Activated T-cell treated with anti-CD3 and anti-CD28 coated beads for 24 hours (primary cell): ENCODE measurements at regions not wholly inside any gene's neighbourhood (a gene's known extent, or its start where the extent isn't known, plus 50 kb on each side); places are given as distances from the start of the nearest gene placed in this dataset.

Experiments used
- DNase-seq: peaks from one replicate; pipeline ENCODE4 v3.0.0-alpha.2; 2020; ENCODE audit warnings: low read depth

- DNase-seq, result no peak
Observed at GRCh38 chr2:18829976-18830375, 240.6 kb upstream of the NT5C1B start.

GRCh38 chr2:18829251-18829902 lies 240.0 kb upstream of the NT5C1B start:
- DNase-seq, result no peak

GRCh38 chr2:18828296-18828695 lies 238.9 kb upstream of the NT5C1B start:
- no peak for DNase-seq

- no peak for DNase-seq
Observed at GRCh38 chr2:18825838-18826237, 236.5 kb upstream of the NT5C1B start.

- DNase-seq, result no peak
Observed at GRCh38 chr2:18824915-18825314, 235.5 kb upstream of the NT5C1B start.

GRCh38 chr2:18824325-18824790 lies 235.0 kb upstream of the NT5C1B start:
- DNase-seq, result no peak

- no peak for DNase-seq
Observed at GRCh38 chr2:18821431-18821830, 232.1 kb upstream of the NT5C1B start.

- no peak for DNase-seq
Observed at GRCh38 chr2:18820966-18821365, 231.6 kb upstream of the NT5C1B start.

- no peak for DNase-seq
Observed at GRCh38 chr2:18819566-18819965, 230.2 kb upstream of the NT5C1B start.

- no peak for DNase-seq
Observed at GRCh38 chr2:18814387-18814786, 225.0 kb upstream of the NT5C1B start.

GRCh38 chr2:18804536-18804935 lies 215.2 kb upstream of the NT5C1B start:
- DNase-seq, result no peak

GRCh38 chr2:18803141-18803939 lies 214.0 kb upstream of the NT5C1B start:
- no peak for DNase-seq

GRCh38 chr2:18800240-18800971 lies 211.0 kb upstream of the NT5C1B start:
- no peak for DNase-seq

GRCh38 chr2:18799397-18799796 lies 210.0 kb upstream of the NT5C1B start:
- no peak for DNase-seq

- no peak for DNase-seq
Observed at GRCh38 chr2:18797133-18797845, 207.9 kb upstream of the NT5C1B start.

- DNase-seq, result no peak
Observed at GRCh38 chr2:18795906-18796305, 206.5 kb upstream of the NT5C1B start.

GRCh38 chr2:18792684-18793083 lies 203.3 kb upstream of the NT5C1B start:
- DNase-seq, result no peak

- no peak for DNase-seq
Observed at GRCh38 chr2:18792226-18792629, 202.9 kb upstream of the NT5C1B start.

- DNase-seq, result no peak
Observed at GRCh38 chr2:18791172-18791797, 201.9 kb upstream of the NT5C1B start.

- no peak for DNase-seq
Observed at GRCh38 chr2:18790509-18791171, 201.3 kb upstream of the NT5C1B start.

GRCh38 chr2:18788592-18788991 lies 199.2 kb upstream of the NT5C1B start:
- no peak for DNase-seq
